ENCODE measurements at regions not wholly inside any gene's neighbourhood (a gene's known extent, or its start where the extent isn't known, plus 50 kb on each side); places are given as distances from the start of the nearest gene placed in this dataset.
"Not testable (repeated sequence)": the region's sequence is repeated elsewhere in the genome, so short reads cannot be mapped to it uniquely, and the experiment has no call there.

- not testable (repeated sequence) for TF ChIP-seq YY1 (IDR thresholded peaks at IDR 0.05; ENCODE audit: extremely low read depth, insufficient replicate concordance, low read depth, low read length); CTCF (IDR thresholded peaks at IDR 0.05 in 2 of 3, conservative IDR thresholded peaks at IDR 0.05 in 1 of 3; ENCODE audit: borderline replicate concordance in 1 of 3, insufficient read depth in 1 of 3, low read depth in 2 of 3, low read length in 2 of 3); POLR2A (IDR thresholded peaks at IDR 0.05; ENCODE audit: borderline replicate concordance, extremely low read depth, insufficient read depth, insufficient read length); EZH2phosphoT487 (IDR thresholded peaks at IDR 0.05; ENCODE audit: borderline replicate concordance); EZH2 (IDR thresholded peaks at IDR 0.05)
Observed at GRCh38 chr7:138332850-138333249, 127.2 kb upstream of the TRIM24 start.

Measured in HCT116 (cell line).